ENCODE measurements at regions not wholly inside any gene's neighbourhood (a gene's known extent, or its start where the extent isn't known, plus 50 kb on each side); places are given as distances from the start of the nearest gene placed in this dataset.

GRCh38 chr4:146998157-146998556 is 52.5 kb upstream of the TTC29 start:
- DNase-seq (ENCODE audit: low read depth, low spot score): no peak

DNA sequence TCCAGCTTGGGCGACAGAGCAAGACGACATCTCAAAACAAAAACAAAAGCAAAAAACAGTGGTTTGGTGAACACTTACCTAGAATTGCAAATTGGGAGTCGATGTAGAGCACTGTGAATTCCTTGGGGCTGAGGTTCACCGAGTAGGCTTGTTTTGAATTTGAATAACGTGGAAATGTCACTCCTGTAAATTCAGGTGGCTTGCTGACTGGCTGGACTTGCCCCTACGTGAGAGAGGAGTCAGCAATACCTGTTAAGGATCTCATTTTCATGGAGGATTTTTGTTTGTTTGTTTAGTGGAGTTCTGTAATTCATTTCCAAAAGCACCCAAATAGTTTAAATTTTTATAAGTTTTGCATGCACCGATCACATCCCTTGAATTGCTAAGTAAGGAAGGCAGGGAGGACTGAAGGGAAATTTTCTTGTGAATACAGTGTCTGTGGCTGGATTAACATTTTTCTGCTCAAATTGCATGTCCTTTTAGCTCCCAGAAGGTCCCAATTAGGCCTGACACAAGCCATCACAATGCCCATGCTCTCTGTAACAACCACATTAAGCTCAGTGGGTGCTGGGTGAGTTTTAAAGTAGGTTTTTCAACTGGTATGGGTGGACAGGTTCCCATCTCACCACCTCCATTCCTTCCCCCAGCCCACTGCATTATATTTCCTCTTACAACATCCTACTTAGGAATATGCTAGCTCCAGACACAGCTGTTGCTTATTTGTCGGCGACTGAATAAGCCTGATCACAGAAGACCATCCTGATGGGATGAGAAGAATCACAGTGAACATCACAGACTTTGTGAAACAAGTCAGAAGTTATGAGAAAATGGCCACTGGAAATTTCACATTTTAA is 58.5 kb upstream of the TTC29 start:
- in situ Hi-C loops (cut with HindIII; ENCODE audit: low pct_unique_long_range_greater_than_20kb, low sequenced_read_pairs): no loop called here
- DNase-seq (ENCODE audit: low read depth, low spot score): no peak

More at GRCh38 chr4:146998157-146998556, 52.5 kb upstream of the TTC29 start:
- in situ Hi-C loops (cut with HindIII; ENCODE audit: low pct_unique_long_range_greater_than_20kb, low sequenced_read_pairs): no loop called here

- no peak for DNase-seq (ENCODE audit: low read depth, low spot score)
- in situ Hi-C loops (cut with HindIII; ENCODE audit: low pct_unique_long_range_greater_than_20kb, low sequenced_read_pairs): no loop called here
These were observed 60.6 kb upstream of the TTC29 start for GRCh38 chr4:147006229-147006628.

DNA sequence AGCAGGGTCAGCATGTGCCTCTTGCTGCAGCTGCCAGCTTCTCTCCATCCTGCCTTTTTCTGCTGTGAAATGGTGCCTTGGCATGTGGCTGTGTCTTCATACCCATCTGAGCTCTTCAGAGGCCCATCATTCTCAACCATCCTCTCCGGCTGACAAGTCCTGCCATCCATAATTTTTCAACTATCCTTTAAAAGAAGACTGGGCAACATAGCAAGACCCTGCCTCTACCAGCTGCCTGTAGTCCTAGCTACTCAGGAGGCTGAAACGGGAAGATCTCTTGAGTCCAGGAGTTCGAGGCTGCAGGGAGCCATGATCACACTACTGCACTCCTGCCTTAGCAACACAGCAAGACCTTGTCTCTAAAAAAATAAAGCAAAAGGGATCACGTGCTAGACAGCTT is 64.2 kb upstream of the TTC29 start:
- no peak for DNase-seq (ENCODE audit: low read depth, low spot score)
- in situ Hi-C loops (cut with HindIII; ENCODE audit: low pct_unique_long_range_greater_than_20kb, low sequenced_read_pairs): no loop called here

DNA sequence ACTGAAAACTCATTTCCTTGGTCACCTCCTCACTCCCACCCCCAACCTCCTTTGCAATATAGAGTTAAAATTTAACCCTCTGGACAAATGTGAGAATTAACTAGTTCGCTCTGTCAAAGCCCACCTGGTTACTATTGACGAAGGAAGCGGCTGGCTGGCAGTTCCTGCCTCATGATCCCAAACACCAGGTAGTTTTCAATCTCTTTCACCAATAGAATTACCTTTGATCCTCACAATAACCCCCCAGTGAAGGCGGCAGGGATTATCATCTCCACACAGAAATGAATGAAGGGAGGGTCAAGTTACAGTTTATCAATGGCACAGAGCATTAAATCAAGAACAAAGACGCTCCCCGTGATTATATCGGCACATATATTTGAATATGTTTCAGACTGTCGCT is 65.7 kb upstream of the TTC29 start:
- in situ Hi-C loops (cut with HindIII; ENCODE audit: low pct_unique_long_range_greater_than_20kb, low sequenced_read_pairs): no loop called here
- no peak for DNase-seq (ENCODE audit: low read depth, low spot score)

DNA sequence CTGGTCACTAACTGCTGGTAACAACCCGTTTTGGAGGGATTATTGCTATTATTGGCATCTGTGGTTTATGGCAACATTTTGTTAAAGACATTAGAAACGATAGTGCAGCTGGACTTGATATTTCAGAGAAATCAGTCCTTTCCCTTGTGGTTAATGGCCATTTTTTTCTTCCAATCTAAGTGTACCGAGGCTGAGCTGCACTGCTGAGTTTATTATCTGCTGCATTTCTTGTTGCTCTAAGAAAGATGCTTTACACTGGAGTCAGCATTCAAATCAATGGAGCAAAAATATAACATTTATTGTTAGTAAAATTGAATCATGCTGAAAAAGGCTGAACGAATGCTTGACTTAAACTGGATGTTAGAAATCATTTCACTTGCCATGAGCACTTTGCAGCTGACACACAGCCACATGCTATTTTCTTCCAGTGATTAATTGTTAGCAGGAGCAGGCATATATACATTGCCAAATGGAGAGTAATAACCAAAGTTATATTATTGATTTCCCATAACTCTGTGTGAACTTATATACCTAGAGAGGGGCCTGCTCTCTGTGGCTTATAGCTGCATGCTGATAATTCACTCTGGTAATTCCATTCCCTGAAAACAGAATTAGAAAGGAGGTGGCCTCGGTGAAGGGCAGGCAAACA is 66.5 kb upstream of the TTC29 start:
- in situ Hi-C loops (cut with HindIII; ENCODE audit: low pct_unique_long_range_greater_than_20kb, low sequenced_read_pairs): no loop called here
- DNase-seq (ENCODE audit: low read depth, low spot score): no peak

DNA sequence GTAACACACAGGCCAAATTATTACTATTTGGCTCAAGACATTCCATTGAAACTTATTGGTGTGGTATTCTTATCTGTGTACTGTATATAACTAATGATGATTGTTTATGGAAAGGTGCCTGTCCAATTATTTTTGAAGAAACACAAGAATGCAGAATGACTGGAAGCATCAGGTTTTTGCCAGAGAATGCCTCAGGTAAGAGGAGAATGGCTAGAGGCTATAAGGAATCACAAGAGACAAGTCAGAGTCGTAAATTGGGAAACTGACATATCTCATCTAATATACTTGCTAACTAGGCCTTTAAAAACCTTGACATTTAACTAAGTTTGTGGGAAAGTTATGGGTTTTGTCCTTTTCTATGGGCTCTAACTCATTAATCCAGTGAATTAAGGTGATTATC is 69.3 kb upstream of the TTC29 start:
- in situ Hi-C loops (cut with HindIII; ENCODE audit: low pct_unique_long_range_greater_than_20kb, low sequenced_read_pairs): no loop called here

GRCh38 chr4:147015491-147015890 is 69.8 kb upstream of the TTC29 start:
- in situ Hi-C loops (cut with HindIII; ENCODE audit: low pct_unique_long_range_greater_than_20kb, low sequenced_read_pairs): no loop called here
- no peak for DNase-seq (ENCODE audit: low read depth, low spot score)

More for the DNA sequence above, 69.3 kb upstream of the TTC29 start:
- no peak for DNase-seq (ENCODE audit: low read depth, low spot score)

DNA sequence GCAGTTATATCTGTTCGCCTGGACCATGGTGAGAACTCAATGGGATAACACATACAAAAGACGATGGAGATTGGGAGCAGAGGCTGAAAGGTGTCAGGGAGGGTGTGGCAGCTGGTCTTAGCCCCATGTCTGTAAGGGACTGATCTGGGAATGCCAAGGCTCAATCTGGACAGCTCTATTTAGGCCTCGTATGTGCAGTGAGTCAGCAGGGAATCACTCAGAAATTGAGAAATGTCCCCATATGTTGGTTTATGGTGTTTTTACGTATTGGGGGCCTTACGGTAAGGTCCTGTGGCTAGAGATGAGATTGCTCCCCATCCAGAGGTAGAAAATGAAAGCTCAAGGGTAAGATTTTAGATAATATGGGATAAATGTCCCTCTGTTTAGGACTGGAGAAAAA is 71.4 kb upstream of the TTC29 start:
- no peak for DNase-seq (ENCODE audit: low read depth, low spot score)
- in situ Hi-C loops (cut with HindIII; ENCODE audit: low pct_unique_long_range_greater_than_20kb, low sequenced_read_pairs): no loop called here

DNA sequence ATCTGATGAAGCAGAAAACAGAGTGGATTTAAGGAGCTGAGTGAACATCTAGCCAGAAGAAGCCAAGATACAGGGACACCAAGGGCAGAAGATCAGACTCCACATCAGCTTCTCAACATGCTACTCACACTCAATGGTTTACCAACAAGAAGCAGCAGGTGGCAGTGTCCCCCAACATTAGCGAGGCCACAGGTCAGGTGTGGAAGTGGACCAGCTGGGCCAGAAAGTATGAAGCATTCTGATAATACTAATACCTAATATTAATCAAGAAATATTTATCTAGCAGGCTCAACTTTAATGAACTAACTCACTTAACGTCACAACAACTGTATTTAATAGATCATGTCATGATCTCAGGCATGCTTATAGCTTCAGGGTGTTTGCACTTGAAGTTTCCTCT is 73.4 kb upstream of the TTC29 start:
- in situ Hi-C loops (cut with HindIII; ENCODE audit: low pct_unique_long_range_greater_than_20kb, low sequenced_read_pairs): no loop called here
- peak; percentile 71 for DNase-seq (ENCODE audit: low read depth, low spot score)

GRCh38 chr4:147020456-147020855 is 74.8 kb upstream of the TTC29 start:
- in situ Hi-C loops (cut with HindIII; ENCODE audit: low pct_unique_long_range_greater_than_20kb, low sequenced_read_pairs): no loop called here
- DNase-seq (ENCODE audit: low read depth, low spot score): no peak

- in situ Hi-C loops (cut with HindIII; ENCODE audit: low pct_unique_long_range_greater_than_20kb, low sequenced_read_pairs): no loop called here
- peak; percentile 17 for DNase-seq (ENCODE audit: low read depth, low spot score)
These were observed 79.4 kb upstream of the TTC29 start for GRCh38 chr4:147025042-147025441.

- in situ Hi-C loops (cut with HindIII; ENCODE audit: low pct_unique_long_range_greater_than_20kb, low sequenced_read_pairs): no loop called here
- no peak for DNase-seq (ENCODE audit: low read depth, low spot score)
These were observed 83.6 kb upstream of the TTC29 start for GRCh38 chr4:147029296-147029695.

- DNase-seq (ENCODE audit: low read depth, low spot score): no peak
- in situ Hi-C loops (cut with HindIII; ENCODE audit: low pct_unique_long_range_greater_than_20kb, low sequenced_read_pairs): no loop called here
These were observed 88.7 kb upstream of the TTC29 start for GRCh38 chr4:147034372-147034771.

DNA sequence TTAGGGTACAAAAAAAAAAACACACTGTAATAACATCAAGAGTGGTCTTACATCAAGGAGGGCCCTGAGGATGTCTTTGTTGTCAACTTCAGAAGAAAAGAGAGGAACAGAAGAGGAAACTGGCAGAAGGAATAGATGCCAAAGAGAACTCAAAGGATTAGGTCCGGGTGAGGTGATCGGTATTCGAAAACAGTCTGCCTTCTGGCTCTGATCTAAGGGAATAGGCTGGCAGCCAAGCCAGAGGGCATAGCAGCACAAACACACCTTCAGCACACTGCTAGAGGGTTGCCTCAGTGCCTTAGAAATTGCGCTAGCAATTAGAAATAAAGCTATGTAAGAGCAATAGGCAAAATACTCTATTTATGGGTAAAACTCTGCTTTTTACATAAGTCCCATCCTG is 91.4 kb upstream of the TTC29 start:
- in situ Hi-C loops (cut with HindIII; ENCODE audit: low pct_unique_long_range_greater_than_20kb, low sequenced_read_pairs): no loop called here
- DNase-seq (ENCODE audit: low read depth, low spot score): no peak

DNA sequence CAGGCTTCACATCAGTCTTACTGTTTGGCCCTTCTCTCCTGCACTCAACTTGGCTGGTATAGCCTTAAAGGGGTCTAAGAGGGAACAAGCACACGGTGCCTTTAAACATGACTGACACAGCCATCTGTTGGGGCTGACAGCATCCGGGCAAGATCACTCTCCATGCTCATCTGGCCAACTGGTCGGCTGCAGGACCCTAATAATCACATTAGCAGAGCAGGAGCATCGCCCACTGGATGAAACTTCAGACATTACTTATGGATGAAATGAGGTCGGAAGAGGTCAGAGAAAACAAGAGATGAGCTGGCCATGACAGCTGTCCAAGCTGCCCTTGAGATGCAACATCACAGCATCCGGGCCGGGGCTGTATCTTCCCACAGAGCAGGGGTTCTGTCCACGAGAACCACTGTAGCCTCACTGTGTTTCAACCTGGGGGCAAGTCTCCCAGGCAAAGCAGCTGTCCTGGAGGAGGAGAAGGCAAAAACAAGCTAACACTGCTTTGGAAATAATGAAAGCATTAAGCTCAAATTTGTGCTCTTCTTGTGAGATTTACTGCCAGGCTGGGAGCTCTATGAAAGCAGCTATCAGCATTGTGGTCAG is 94.4 kb upstream of the TTC29 start:
- in situ Hi-C loops (cut with HindIII; ENCODE audit: low pct_unique_long_range_greater_than_20kb, low sequenced_read_pairs): no loop called here
- no peak for DNase-seq (ENCODE audit: low read depth, low spot score)

GRCh38 chr4:147040874-147041273 is 95.2 kb upstream of the TTC29 start:
- in situ Hi-C loops (cut with HindIII; ENCODE audit: low pct_unique_long_range_greater_than_20kb, low sequenced_read_pairs): no loop called here
- DNase-seq (ENCODE audit: low read depth, low spot score): no peak

DNA sequence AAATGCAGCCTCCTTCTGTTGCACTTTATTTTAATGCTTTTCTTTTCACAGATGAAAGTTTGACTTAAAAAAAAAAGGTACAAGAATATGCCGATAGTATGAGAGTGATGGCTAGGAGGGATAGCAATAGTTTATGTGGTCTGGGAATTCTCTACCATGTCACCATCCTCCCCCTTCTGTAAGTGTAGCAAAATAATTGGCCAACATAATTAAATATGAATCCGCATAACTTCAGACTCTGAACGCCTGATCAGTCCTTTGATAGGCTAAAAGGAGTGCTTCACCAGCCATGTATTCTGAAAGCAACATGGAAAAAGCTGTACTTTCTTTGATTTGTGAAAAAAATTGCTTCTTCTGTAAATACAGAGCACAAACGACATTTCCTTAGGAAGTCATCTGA is 95.7 kb upstream of the TTC29 start:
- DNase-seq (ENCODE audit: low read depth, low spot score): no peak
- in situ Hi-C loops (cut with HindIII; ENCODE audit: low pct_unique_long_range_greater_than_20kb, low sequenced_read_pairs): no loop called here

- in situ Hi-C loops (cut with HindIII; ENCODE audit: low pct_unique_long_range_greater_than_20kb, low sequenced_read_pairs): no loop called here
- DNase-seq (ENCODE audit: low read depth, low spot score): no peak
These were observed 96.4 kb upstream of the TTC29 start for GRCh38 chr4:147042046-147042445.
